ENCODE measurements at regions not wholly inside any gene's neighbourhood (a gene's known extent, or its start where the extent isn't known, plus 50 kb on each side); places are given as distances from the start of the nearest gene placed in this dataset.

DNA sequence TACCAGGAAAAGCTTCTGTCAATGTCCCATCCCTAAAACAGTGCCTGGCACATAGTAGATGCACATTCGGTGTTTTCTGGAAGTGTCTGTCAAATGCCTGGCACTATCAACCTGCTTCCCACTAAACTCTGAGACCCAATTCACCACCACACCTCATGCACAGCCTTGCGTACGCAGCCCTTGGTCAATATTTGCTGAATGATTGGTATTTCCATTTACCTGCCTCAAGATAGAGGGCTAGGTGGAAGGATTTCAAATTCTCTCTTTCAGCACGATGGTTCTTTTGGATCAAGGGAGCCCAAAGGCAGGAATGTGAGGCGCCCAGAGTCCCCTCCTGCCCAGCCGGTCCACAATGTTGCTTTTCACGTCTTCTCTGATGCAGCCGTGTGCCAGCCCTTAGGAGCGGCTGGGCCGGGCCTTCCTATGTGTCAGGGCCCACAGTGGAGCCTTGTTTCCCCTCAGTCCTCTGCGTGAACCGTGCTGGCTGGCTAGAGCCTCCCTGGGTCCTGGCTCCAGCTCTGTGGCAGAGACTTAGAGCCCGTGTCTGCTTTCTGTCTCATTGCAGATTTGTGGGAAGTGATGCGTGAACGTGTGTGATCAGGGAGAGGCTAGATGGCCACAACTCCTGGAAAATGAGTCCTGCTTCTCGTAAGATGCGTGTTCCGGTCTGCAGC, 99.9 kb upstream of the RFLNA start:
- TF ChIP-seq, protein P1, sequence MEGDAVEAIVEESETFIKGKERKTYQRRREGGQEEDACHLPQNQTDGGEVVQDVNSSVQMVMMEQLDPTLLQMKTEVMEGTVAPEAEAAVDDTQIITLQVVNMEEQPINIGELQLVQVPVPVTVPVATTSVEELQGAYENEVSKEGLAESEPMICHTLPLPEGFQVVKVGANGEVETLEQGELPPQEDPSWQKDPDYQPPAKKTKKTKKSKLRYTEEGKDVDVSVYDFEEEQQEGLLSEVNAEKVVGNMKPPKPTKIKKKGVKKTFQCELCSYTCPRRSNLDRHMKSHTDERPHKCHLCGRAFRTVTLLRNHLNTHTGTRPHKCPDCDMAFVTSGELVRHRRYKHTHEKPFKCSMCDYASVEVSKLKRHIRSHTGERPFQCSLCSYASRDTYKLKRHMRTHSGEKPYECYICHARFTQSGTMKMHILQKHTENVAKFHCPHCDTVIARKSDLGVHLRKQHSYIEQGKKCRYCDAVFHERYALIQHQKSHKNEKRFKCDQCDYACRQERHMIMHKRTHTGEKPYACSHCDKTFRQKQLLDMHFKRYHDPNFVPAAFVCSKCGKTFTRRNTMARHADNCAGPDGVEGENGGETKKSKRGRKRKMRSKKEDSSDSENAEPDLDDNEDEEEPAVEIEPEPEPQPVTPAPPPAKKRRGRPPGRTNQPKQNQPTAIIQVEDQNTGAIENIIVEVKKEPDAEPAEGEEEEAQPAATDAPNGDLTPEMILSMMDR (IDR thresholded peaks at IDR 0.05; ENCODE audit: unreplicated experiment), result no peak

DNA sequence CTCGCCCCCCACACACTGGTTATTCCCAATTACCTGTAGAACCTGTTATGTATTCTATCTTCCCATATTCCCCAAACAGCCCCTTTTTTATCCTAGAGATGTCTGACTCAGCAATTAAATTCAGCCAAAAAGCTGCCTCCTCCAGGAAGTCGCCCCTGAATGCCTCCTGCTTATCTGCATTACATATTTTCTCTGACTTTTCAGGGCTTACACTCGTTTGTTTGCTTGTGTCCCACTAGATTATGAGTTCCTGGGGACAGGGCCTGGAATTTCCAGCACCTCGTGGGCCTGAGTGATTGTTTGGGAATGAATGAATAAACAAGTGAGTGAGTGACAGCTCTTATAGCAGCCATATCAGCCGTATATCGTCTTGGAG, 99.3 kb upstream of the RFLNA start:
- Mint-ChIP-seq H3K27me3 (ENCODE audit: low read depth) (no peaks in the 10 kb centered on the region), H3K4me1 (peaks cover 10% of the 10 kb centered on the region), H3K9me3 (peaks cover 17% of the 10 kb centered on the region), H3K27ac (no peak overlapping the region), H3K36me3 (peaks cover 35% of the 10 kb centered on the region), H3K4me3 (no peak overlapping the region)
- DNase-seq (ENCODE audit: low spot score in 2 of 2, unreplicated experiment in 2 of 2), result no peak
- TF ChIP-seq, protein P1 (IDR thresholded peaks at IDR 0.05; ENCODE audit: unreplicated experiment), result no peak

More for the DNA sequence above, 99.9 kb upstream of the RFLNA start:
- H3K4me1 Mint-ChIP-seq, result peaks cover 15% of the 10 kb centered on the region
- DNase-seq (ENCODE audit: low spot score in 2 of 2, unreplicated experiment in 2 of 2), result no peak
- H3K27me3 Mint-ChIP-seq (ENCODE audit: low read depth), result no peaks in the 10 kb centered on the region
- H3K36me3 Mint-ChIP-seq, result peaks cover 35% of the 10 kb centered on the region
- no peak overlapping the region for H3K4me3 Mint-ChIP-seq
- no peak overlapping the region for H3K27ac Mint-ChIP-seq
- peaks cover 16% of the 10 kb centered on the region for H3K9me3 Mint-ChIP-seq

DNA sequence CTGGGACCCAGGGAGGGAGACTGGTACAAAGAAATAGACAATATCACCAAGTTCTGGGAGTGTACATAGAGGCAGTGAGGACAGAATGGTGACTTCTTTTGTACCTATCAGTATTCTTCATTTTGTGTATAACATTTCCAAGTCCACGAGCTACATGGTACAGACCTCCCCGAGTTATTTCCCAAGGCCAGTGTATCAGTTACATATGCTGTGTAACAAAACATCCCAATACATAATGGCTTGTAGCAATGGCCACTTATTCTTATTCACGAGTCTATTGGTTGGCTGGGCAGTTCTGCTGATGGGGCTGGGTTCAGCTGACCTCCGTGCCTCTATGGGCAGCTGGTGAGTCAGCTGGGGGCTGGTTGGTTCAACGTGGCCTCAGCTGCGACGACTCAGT, 98.7 kb upstream of the RFLNA start:
- Mint-ChIP-seq H3K36me3 (peaks cover 42% of the 10 kb centered on the region), H3K9me3 (peaks cover 24% of the 10 kb centered on the region), H3K4me3 (no peak overlapping the region), H3K27me3 (ENCODE audit: low read depth) (no peaks in the 10 kb centered on the region), H3K27ac (no peak overlapping the region), H3K4me1 (peaks cover 10% of the 10 kb centered on the region)
- TF ChIP-seq, protein P1 (IDR thresholded peaks at IDR 0.05; ENCODE audit: unreplicated experiment), result no peak
- no peak for DNase-seq (ENCODE audit: low spot score in 2 of 2, unreplicated experiment in 2 of 2)

DNA sequence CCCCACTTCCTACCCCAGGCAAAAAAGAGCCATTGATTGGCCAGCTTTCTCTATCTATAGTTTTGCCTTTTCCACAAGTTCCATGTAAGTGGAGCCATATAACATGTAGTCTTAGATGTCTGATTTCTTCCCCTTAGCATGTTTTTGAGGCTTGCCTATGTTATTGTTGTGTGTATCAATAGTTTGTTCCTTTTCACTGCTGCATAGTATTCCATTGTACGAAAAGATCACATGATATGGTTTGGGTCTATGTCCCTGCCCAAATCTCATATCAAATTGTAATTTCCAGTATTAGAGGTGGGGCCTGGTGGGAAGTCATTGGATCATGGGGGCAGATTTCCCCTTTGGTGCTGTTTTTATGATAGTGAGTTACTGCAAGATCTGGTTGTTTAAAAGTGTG, 93.6 kb upstream of the RFLNA start:
- Mint-ChIP-seq H3K27me3 (ENCODE audit: low read depth) (no peaks in the 10 kb centered on the region), H3K9me3 (peaks cover 32% of the 10 kb centered on the region), H3K4me3 (no peak overlapping the region), H3K27ac (no peak overlapping the region), H3K4me1 (peaks cover 16% of the 10 kb centered on the region), H3K36me3 (peaks cover 32% of the 10 kb centered on the region)
- TF ChIP-seq, protein P1 (IDR thresholded peaks at IDR 0.05; ENCODE audit: unreplicated experiment), result no peak
- no peak for DNase-seq (ENCODE audit: low spot score in 2 of 2, unreplicated experiment in 2 of 2)

DNA sequence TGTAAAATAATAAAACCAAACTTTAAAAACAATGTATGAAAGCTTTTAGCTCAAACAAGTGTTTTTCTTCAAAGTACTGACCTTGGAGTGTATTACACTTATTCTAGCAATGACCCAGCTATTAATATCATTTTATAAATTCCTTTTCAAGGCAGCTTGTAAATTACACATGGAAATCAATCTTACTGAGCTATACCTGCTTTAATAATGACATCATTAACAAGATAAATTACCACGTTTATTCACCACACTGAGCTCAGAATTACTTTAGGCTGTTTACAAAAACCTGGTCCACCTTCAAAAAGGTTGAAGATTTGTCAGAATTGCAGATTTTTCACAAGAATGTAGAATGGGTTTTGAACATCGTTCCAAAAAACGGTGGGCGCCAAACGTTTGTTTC, 91.7 kb upstream of the RFLNA start:
- DNase-seq (ENCODE audit: low spot score in 2 of 2, unreplicated experiment in 2 of 2), result no peak
- H3K27me3 Mint-ChIP-seq (ENCODE audit: low read depth), result no peaks in the 10 kb centered on the region
- TF ChIP-seq, protein P1 (IDR thresholded peaks at IDR 0.05; ENCODE audit: unreplicated experiment), result no peak
- H3K4me3 Mint-ChIP-seq, result no peak overlapping the region
- peaks cover 30% of the 10 kb centered on the region for H3K36me3 Mint-ChIP-seq
- peaks cover 29% of the 10 kb centered on the region for H3K9me3 Mint-ChIP-seq
- peaks cover 12% of the 10 kb centered on the region for H3K4me1 Mint-ChIP-seq
- peak overlapping the region; percentile 90 for H3K27ac Mint-ChIP-seq

Measured in mesothelial cell of epicardium (in vitro differentiated cells).